ENCODE measurements at regions not wholly inside any gene's neighbourhood (a gene's known extent, or its start where the extent isn't known, plus 50 kb on each side); places are given as distances from the start of the nearest gene placed in this dataset.
"Not testable (repeated sequence)": the region's sequence is repeated elsewhere in the genome, so short reads cannot be mapped to it uniquely, and the experiment has no call there.

DNA sequence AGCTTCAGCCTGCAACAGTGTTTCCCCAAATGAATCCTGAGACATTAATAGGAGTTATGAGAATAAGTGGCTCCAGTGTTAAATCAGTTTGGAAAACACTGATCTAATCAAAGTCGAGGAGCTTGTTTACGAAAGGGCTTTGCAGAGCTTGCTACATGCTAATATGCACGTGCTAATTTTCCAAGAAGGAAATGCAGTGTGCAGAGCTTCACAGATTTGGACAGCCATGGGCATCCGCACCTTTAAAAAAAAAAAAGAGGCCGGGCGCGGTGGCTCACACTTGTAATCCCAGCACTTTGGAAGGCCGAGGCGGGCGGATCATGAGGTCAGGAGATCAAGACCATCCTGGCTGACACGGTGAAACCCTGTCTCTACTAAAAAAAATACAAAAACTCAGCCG is 79.7 kb upstream of the LMO2 start:
- not testable (repeated sequence) for DNase-seq (ENCODE audit: low read depth in 2 of 2)

DNA sequence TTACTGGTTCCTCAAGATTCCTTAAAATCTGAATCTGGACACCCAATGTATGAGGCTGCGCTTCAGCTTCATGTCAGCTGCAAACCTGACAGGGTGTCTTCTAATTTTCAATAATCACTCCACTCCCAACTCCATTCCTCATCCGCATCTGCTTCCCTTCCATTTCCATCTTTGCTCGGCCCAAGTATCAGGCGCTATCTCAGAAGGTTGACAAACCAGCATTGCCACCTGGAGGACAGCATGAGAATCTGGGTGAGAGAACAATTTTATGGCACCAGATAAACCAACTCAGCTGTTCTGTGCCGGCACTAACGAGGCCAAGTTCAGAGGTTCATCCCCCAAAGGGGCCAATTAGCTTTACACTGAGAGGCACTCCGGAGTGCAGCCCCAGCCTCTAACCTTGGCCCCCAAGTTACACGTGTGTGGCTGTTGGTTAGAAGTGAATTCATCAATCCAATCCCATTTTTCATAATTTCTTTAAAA is 79.1 kb upstream of the LMO2 start:
- no peak for DNase-seq (ENCODE audit: low read depth in 2 of 2)

DNA sequence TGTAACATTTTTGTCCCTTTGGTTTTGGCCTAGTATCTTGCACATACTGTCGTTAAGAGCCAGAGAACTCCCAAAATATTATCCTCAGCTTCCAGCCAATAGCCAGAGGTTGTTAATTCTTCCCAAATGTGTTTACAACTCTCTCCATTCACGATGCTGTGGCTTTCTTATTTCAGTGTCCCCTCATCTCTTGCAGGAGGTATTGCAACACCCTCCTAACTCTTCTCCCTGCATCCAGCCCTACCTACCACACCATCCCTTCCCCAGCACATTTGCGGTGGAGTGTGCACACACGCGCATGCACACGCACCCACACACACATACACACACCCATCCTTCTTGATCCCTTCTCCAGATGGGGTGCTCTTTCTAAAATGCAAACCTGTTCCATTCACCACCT is 75.6 kb upstream of the LMO2 start:
- no peak for DNase-seq (ENCODE audit: low read depth in 2 of 2)

DNA sequence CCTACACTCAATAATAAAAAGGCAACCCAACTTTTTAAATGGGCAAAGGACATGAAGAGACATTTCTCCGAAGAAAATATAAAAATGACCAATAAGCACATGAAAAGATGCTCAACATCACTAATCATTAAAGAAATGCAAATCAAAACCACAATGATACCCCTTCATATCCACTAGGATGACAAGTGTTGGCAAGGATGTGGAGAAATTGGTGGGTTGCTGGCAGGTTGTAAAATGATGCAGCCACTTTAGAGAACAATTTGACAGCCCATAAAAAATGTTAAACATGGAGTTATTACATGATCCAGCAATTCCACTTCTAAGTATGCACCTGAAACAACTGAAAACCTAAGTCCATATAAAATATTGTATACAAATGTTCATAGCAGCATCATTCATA is 73.2 kb upstream of the LMO2 start:
- no peak for DNase-seq (ENCODE audit: low read depth in 2 of 2)

DNA sequence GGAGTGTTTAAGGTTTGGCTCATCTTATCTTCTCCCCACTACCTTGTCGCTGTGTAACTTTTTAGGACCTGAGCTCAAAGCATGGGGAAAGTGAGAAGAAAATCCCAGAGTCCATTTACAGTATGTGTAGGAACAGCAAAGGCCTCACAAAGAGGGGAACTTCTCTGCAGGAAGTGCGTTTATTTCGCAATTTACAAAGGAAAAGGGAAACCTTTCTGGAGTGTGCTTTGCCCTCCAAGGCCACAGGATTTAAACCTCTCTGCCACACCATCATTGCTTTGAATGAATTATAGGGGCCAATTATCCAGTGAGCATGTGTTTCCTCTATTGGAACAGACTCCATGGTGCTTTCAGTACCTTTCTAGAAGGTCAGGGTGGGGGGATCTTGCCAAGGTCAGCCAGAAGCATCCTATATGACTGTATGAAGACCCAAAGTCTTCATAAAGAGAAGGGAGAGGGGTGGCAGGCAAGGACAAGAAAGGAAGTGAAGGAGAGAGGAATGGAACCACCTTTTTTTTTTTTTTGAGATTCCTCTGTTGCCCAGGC is 68.1 kb upstream of the LMO2 start:
- no peak for DNase-seq (ENCODE audit: low read depth in 2 of 2)

- DNase-seq (ENCODE audit: low read depth in 2 of 2), result no peak
These were observed 65.5 kb upstream of the LMO2 start for GRCh38 chr11:33957304-33957917.

- no peak for DNase-seq (ENCODE audit: low read depth in 2 of 2)
These were observed 64.7 kb upstream of the LMO2 start for GRCh38 chr11:33956611-33957010.

DNA sequence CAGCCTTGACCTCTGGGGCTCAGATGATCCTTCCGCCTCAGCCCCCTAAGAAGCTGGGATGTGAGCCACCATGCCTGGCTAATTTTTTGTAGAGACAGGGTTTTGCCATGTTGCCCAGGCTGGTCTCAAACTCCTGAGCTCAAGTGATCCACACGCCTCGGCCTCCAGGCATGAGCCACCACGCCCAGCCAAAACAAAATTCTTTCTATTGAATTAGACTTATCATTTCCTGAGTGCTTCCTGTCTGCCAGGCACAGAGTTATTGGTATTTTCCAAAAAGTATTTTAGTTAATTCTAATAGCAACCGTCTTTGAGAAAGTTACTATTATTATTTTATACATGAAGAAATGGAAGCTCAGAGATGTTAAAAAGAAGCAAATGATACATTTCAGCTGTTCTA is 61.4 kb upstream of the LMO2 start:
- no peak for DNase-seq (ENCODE audit: low read depth in 2 of 2)

DNA sequence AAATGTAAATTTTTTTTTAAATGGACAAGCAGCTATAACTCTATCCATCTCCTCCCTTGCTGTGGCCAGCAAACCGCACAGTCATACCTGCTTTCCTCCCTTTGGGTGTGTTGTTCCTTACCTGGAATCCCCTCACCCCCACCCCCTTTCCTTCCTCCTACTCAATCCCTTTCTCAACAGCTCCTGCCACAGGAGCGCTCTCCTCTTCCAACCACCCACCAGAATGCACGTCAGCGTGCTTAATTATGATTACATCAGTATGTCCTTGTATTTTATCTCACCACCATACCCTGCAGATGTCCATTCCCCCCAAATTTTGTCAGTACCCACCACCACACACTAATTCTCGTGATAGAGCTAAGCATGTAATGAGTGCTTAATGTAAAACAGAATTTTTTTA is 60.9 kb upstream of the LMO2 start:
- no peak for DNase-seq (ENCODE audit: low read depth in 2 of 2)

- no peak for DNase-seq (ENCODE audit: low read depth in 2 of 2)
These were observed 57.5 kb upstream of the LMO2 start for GRCh38 chr11:33949252-33949913.

GRCh38 chr11:33948494-33948893 is 56.6 kb upstream of the LMO2 start:
- no peak for DNase-seq (ENCODE audit: low read depth in 2 of 2)

GRCh38 chr11:33947918-33948317 is 56.0 kb upstream of the LMO2 start:
- DNase-seq (ENCODE audit: low read depth in 2 of 2), result not testable (repeated sequence)

DNA sequence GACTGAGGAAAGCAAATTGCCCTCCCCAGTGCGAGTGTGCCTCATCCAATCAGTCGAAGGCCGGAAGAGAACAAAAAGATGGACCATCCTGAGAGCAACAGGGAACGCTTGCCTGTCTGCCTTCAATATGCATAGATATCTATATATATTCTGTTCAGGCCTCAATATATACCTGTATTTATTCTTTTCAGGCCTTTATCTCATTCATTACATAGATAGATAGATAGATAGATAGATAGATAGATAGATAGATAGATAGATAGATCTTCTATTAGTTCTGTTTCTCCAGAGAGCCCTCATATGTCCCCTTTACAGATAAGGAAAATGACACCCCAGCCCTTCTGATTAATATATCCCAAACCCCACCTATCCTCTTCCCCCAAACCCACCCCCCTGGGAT is 55.1 kb upstream of the LMO2 start:
- DNase-seq (ENCODE audit: low read depth in 2 of 2), result no peak

- DNase-seq (ENCODE audit: low read depth in 2 of 2), result no peak
These were observed 53.8 kb upstream of the LMO2 start for GRCh38 chr11:33945481-33946268.

DNA sequence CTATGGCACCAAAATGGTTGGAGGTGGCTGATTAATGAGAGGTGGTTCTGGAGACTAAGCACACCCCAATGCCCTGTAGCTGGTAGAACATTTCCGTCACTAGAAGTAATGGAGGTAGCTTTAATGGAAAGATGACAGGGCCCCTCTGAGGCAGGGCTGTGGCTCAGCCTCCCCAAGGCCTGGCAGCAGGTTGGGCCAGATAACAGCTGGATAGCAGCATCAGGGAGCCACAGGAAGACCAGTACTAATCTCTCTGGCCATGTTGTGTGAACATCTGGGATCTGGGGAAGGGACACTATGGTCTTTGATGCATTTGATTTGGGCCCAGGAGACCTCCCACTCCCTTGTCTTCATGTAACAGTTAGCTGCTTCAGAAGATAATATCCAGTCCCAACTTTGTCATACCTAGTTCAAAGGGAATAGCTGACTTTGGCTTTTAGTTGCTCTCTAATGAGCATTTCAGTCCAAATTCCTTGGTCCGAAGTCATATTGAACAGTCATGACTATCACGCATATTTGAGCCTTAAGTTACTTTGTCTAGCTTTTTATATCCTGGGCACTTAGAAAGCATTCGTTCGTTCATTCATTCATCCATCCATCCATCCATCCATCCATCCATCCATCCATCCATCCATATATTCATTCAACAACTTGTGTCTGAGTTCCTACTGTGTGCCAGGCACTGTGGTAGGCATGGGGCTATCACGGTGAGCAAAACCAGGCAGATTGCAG is 53.0 kb upstream of the LMO2 start:
- no peak for DNase-seq (ENCODE audit: low read depth in 2 of 2)

- no peak for DNase-seq (ENCODE audit: low read depth in 2 of 2)
These were observed 52.4 kb upstream of the LMO2 start for GRCh38 chr11:33944345-33944692.

DNA sequence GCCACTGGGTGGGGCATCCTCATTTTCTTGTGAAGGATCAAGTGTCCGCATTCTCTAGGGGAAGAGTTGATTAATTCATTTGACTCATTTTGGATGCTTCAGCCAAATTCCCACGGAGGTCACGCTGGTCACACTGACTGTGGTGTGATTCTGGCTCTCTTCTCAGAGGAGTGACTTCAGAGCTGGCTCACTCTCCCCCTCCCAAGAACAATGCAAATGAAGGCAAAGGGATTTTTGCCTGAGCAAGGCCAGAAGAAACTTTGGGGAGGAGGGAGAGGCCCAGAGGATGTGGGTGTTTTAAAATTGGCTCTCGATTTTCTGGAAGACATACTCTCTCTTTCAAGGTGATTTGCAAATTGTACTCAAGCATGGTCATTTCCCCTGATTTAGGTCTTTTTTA is 51.1 kb upstream of the LMO2 start:
- no peak for DNase-seq (ENCODE audit: low read depth in 2 of 2)

DNA sequence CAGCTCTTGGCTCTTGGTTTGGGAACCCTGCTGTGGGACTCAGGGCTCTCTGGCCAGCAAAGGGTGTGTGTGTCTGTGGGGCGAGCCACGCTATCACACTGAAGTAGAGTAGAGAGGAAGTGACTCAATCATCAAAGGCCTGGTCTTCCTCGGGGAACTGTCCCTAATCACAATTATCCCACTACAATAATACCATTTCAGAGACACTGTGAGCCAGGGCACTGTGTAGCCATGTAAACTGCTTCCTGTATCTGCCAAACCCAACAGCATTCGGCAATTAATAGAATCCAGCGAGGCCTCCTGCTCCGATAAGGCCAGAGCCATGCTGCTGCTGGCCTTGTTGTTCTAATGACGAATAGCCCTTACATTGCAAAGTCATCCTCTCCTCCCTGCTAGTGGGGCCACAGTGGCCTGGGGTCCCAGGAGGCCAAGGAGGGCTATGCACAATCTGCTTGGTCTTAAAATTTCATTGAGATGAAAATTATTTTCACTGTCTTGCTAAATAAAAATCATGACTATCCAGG is 49.8 kb upstream of the LMO2 start:
- no peak for DNase-seq (ENCODE audit: low read depth in 2 of 2)

Data from stimulated activated CD8-positive, alpha-beta memory T cell treated with anti-CD3 and anti-CD28 coated beads, Interleukin-7, amount 100 ng/mL, for 1 hour (primary cell).